GM21423 (cell line): ENCODE measurements at regions not wholly inside any gene's neighbourhood (a gene's known extent, or its start where the extent isn't known, plus 50 kb on each side); places are given as distances from the start of the nearest gene placed in this dataset.

ENCODE experiments used
- ATAC-seq: cut with Tn5 transposase; IDR thresholded peaks from one replicate; pipeline ENCODE4 v1.9.1; 2021; ENCODE audit warnings: mild to moderate bottlenecking, moderate library complexity; ENCODE audit not compliant: unreplicated experiment

GRCh38 chr6:170137176-170137891, 153.5 kb downstream of the DLL1 start:
- ATAC-seq, result no peak

GRCh38 chr6:170136541-170137175, 154.2 kb downstream of the DLL1 start:
- no peak for ATAC-seq

- ATAC-seq, result no peak
Observed at GRCh38 chr6:170135821-170136471, 154.9 kb downstream of the DLL1 start.

- no peak for ATAC-seq
Observed at GRCh38 chr6:170135461-170135820, 155.4 kb downstream of the DLL1 start.

- ATAC-seq, result no peak
Observed at GRCh38 chr6:170134471-170135440, 156.1 kb downstream of the DLL1 start.

- no peak for ATAC-seq
Observed at GRCh38 chr6:170134031-170134470, 156.8 kb downstream of the DLL1 start.

GRCh38 chr6:170132561-170132991, 158.3 kb downstream of the DLL1 start:
- ATAC-seq, result no peak

- ATAC-seq, result no peak
Observed at GRCh38 chr6:170132011-170132521, 158.8 kb downstream of the DLL1 start.

GRCh38 chr6:170131351-170131750, 159.5 kb downstream of the DLL1 start:
- ATAC-seq, result no peak

GRCh38 chr6:170130771-170131241, 160.1 kb downstream of the DLL1 start:
- no peak for ATAC-seq

- no peak for ATAC-seq
Observed at GRCh38 chr6:170130201-170130621, 160.7 kb downstream of the DLL1 start.

GRCh38 chr6:170129691-170130171, 161.1 kb downstream of the DLL1 start:
- no peak for ATAC-seq

- ATAC-seq, result no peak
Observed at GRCh38 chr6:170128811-170129681, 161.8 kb downstream of the DLL1 start.

- no peak for ATAC-seq
Observed at GRCh38 chr6:170128346-170128745, 162.5 kb downstream of the DLL1 start.

- ATAC-seq, result no peak
Observed at GRCh38 chr6:170127151-170127550, 163.7 kb downstream of the DLL1 start.

- ATAC-seq, result no peak
Observed at GRCh38 chr6:170125456-170126300, 165.2 kb downstream of the DLL1 start.

- no peak for ATAC-seq
Observed at GRCh38 chr6:170124836-170125235, 166.0 kb downstream of the DLL1 start.

GRCh38 chr6:170124150-170124549, 166.7 kb downstream of the DLL1 start:
- ATAC-seq, result no peak
